Epithelial cell of proximal tubule (primary cell): ENCODE measurements at regions not wholly inside any gene's neighbourhood (a gene's known extent, or its start where the extent isn't known, plus 50 kb on each side); places are given as distances from the start of the nearest gene placed in this dataset.

ENCODE experiments used
- DNase-seq: peaks from one replicate; pipeline ENCODE4 v3.0.0-alpha.2; 2011; ENCODE audit warnings: low read depth
- H3K4me3 ChIP-seq: 2 replicates; pipeline ENCODE4 v1.5.1; 2011; ENCODE audit warnings: low read depth, mild to moderate bottlenecking, low read length
- CTCF ChIP-seq: conservative IDR thresholded peaks from 2 replicates; pipeline ENCODE4 v1.5.1; 2012; ENCODE audit warnings: low read depth, mild to moderate bottlenecking, low read length

- no peak for DNase-seq
- H3K4me3 ChIP-seq: no peak overlapping the region
- no peak for TF ChIP-seq CTCF
Observed at GRCh38 chr4:170271723-170272122, 182.0 kb upstream of the AADAT start.

- no peak for TF ChIP-seq CTCF
- DNase-seq: no peak
- no peak overlapping the region for H3K4me3 ChIP-seq
Observed at GRCh38 chr4:170270628-170271027, 180.9 kb upstream of the AADAT start.

GRCh38 chr4:170269950-170270349, 180.2 kb upstream of the AADAT start:
- H3K4me3 ChIP-seq: no peak overlapping the region
- DNase-seq: no peak
- TF ChIP-seq CTCF: no peak

- peak; percentile 100 for TF ChIP-seq CTCF
- no peak overlapping the region for H3K4me3 ChIP-seq
- peak; percentile 76 for DNase-seq
Observed at GRCh38 chr4:170259631-170260153, 169.9 kb upstream of the AADAT start.

- no peak for DNase-seq
- H3K4me3 ChIP-seq: no peak overlapping the region
- no peak for TF ChIP-seq CTCF
Observed at GRCh38 chr4:170256807-170257206, 167.1 kb upstream of the AADAT start.

- DNase-seq: no peak
- no peak overlapping the region for H3K4me3 ChIP-seq
- no peak for TF ChIP-seq CTCF
Observed at GRCh38 chr4:170248576-170248975, 158.8 kb upstream of the AADAT start.

- no peak overlapping the region for H3K4me3 ChIP-seq
- no peak for DNase-seq
- no peak for TF ChIP-seq CTCF
Observed at GRCh38 chr4:170248029-170248428, 158.3 kb upstream of the AADAT start.
